Gastrocnemius medialis (tissue), 4 donors: ENCODE measurements at regions not wholly inside any gene's neighbourhood (a gene's known extent, or its start where the extent isn't known, plus 50 kb on each side); places are given as distances from the start of the nearest gene placed in this dataset.

ENCODE experiments used
- POLR2A ChIP-seq, 2 donors: fragments of 450-650 bp; IDR thresholded peaks; one replicate each; pipeline ENCODE4 v1.6.1; 2017; ENCODE audit warnings: antibody characterized with exemption in 2 of 2, mild to moderate bottlenecking in 2 of 2, moderate library complexity in 2 of 2
- TF ChIP-seq, protein P1 (sequence below), 5 experiments: fragments of 450-650 bp in 3 of 5; fragments of 200-600 bp in 2 of 5; sonication (generic) in 2 of 5; IDR thresholded peaks in 4 of 5; conservative IDR thresholded peaks in 1 of 5; 1 replicate in 4 of 5; 2 replicates in 1 of 5; pipeline ENCODE4 v1.5.1; 2016 to 2019; ENCODE audit warnings: antibody characterized with exemption in 5 of 5, mild to moderate bottlenecking in 3 of 5, moderate library complexity in 3 of 5

DNA sequence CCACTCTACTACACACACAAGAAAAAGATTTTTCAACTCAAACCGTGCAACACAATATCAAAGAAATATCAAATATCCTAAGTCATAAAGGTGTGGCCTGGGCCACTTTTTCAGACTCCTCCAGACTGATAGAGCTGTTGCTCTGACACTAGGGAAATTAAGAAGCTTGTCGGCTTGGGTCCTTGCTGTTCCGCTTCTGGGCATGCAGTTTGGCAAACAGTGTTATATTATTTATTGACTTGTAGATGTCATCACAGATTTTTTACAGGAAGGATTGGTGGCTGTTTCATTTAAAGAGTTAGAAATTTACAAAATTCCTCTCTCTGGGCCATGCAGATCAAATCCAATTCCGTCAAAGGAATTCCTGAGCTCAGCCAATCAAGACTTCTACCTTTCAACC lies 64.5 kb upstream of the EPCAM start:
- TF ChIP-seq, protein P1, sequence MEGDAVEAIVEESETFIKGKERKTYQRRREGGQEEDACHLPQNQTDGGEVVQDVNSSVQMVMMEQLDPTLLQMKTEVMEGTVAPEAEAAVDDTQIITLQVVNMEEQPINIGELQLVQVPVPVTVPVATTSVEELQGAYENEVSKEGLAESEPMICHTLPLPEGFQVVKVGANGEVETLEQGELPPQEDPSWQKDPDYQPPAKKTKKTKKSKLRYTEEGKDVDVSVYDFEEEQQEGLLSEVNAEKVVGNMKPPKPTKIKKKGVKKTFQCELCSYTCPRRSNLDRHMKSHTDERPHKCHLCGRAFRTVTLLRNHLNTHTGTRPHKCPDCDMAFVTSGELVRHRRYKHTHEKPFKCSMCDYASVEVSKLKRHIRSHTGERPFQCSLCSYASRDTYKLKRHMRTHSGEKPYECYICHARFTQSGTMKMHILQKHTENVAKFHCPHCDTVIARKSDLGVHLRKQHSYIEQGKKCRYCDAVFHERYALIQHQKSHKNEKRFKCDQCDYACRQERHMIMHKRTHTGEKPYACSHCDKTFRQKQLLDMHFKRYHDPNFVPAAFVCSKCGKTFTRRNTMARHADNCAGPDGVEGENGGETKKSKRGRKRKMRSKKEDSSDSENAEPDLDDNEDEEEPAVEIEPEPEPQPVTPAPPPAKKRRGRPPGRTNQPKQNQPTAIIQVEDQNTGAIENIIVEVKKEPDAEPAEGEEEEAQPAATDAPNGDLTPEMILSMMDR (IDR thresholded peaks at IDR 0.05 in 4 of 5, conservative IDR thresholded peaks at IDR 0.05 in 1 of 5) = no peak
- no peak for TF ChIP-seq POLR2A (IDR thresholded peaks at IDR 0.05)
